Mucosa of rectum (tissue), 2 donors: ENCODE measurements at regions not wholly inside any gene's neighbourhood (a gene's known extent, or its start where the extent isn't known, plus 50 kb on each side); places are given as distances from the start of the nearest gene placed in this dataset.

ENCODE experiments used
- H3K27ac ChIP-seq, 2 donors: one replicate each; pipeline ENCODE4 v1.7.0; 2013; ENCODE audit warnings: inconsistent platforms in 2 of 2, low read depth in 2 of 2, low read length in 2 of 2
- H3K27me3 ChIP-seq, 2 donors: one replicate each; pipeline ENCODE4 v1.7.0; 2013; ENCODE audit warnings: low read length in 2 of 2; ENCODE audit not compliant: control insufficient read depth in 2 of 2, insufficient read depth in 2 of 2
- H3K36me3 ChIP-seq, 2 donors: one replicate each; pipeline ENCODE4 v1.7.0; 2013; ENCODE audit warnings: low read length in 2 of 2; ENCODE audit not compliant: control insufficient read depth in 2 of 2, insufficient read depth in 2 of 2
- H3K4me1 ChIP-seq, 2 donors: one replicate each; pipeline ENCODE4 v1.7.0; 2013; ENCODE audit warnings: low read length in 2 of 2, mild to moderate bottlenecking in 1 of 2; ENCODE audit not compliant: control insufficient read depth in 2 of 2, insufficient read depth in 2 of 2
- H3K4me3 ChIP-seq, 2 donors: one replicate each; pipeline ENCODE4 v1.7.0; 2013; ENCODE audit warnings: low read length in 2 of 2
- H3K9ac ChIP-seq, 2 donors: one replicate each; pipeline ENCODE4 v1.7.0; 2013; ENCODE audit warnings: low read length in 2 of 2, low read depth in 1 of 2, mild to moderate bottlenecking in 1 of 2
- H3K9me3 ChIP-seq, 2 donors: one replicate each; pipeline ENCODE4 v1.7.0; 2013; ENCODE audit warnings: low read length in 2 of 2; ENCODE audit not compliant: control insufficient read depth in 2 of 2
- donor health status: healthy.
- donor health status: Normal muscosa, but diverticular disease.

DNA sequence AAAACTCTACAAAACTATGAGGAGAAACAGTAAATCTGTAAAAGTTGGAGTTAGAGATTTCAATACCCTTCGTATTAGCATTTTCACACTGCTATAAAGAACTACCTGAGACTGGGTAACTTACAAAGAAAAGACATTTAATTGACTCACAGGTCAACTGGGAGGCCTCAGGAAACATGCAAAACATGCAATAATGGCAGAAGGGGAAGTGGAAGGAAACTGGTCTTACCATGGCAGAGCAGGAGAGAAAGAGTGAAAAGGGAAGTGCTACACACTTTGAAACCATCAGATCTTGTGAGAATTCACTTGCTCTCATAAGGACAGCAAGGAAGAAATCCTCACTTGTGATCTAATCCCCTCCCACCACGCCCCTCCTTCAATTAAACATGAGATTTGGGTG, 949.9 kb downstream of the TECRL start:
- Histone ChIP-seq H3K36me3 (no peaks in the 10 kb centered on the region), H3K27me3 (no peaks in the 10 kb centered on the region), H3K4me1 (no peaks in the 10 kb centered on the region), H3K9me3 (no peaks in the 10 kb centered on the region), H3K9ac (no peak overlapping the region), H3K27ac (no peak overlapping the region), H3K4me3 (no peak overlapping the region)

DNA sequence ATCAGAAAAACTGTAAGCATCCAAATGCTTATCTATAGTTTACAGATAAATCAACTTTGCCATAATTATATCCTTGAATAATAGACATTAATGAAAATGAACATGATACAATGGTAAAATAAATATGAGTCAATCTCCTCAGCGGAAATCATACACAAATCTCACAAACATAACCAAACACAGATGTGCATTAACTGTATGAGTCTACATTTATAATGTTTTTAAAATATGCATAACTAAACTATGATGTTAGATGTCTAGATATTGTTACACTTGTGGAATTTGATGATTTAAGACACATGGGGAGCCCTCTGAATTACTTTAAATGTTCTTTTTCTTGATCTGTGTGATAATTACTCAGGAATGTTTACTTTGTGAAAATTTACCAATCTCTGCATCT, 951.2 kb downstream of the TECRL start:
- Histone ChIP-seq H3K9ac (no peak overlapping the region), H3K27me3 (no peaks in the 10 kb centered on the region), H3K4me3 (no peak overlapping the region), H3K27ac (no peak overlapping the region), H3K4me1 (no peaks in the 10 kb centered on the region), H3K9me3 (no peaks in the 10 kb centered on the region), H3K36me3 (no peaks in the 10 kb centered on the region)

DNA sequence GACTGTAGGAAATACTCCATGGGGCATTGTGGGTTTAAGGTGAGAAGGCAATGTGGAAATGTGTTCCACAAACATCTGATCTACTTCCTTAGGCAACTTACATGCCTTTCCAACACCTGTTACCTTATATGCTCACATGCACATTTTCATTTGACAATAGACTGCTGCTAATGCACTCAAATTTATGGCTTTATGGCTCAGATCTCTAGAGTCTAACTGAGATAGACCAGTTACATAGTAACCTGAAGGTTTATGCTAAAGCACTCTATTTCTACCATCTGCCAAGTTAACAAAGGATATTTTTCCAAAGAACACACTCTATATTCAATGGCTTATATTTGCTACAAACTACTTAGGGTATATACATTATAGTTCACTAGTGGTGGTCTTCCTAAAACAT, 969.0 kb downstream of the TECRL start:
- Histone ChIP-seq H3K27me3 (no peaks in the 10 kb centered on the region), H3K27ac (no peak overlapping the region), H3K9ac (no peak overlapping the region), H3K36me3 (no peaks in the 10 kb centered on the region), H3K4me3 (no peak overlapping the region), H3K9me3 (no peaks in the 10 kb centered on the region), H3K4me1 (no peaks in the 10 kb centered on the region)

DNA sequence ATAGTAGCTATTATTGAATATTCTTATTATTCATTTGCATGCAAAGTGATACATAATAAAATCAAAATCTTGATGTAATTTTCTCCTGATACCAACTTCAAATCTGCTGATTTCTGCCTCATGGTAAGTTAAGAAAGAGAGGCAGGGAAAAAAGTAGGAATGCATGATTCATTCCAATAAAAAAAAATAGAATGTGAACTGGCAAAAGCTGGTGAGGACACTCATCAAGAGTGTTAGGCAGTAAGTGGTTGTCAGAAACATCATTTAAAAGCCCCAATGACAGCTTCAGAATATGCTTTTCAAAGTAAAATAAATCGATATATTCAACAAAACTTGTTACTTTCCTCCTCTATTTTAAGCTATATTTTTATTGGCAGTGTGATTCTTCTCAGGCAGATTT, 979.1 kb downstream of the TECRL start:
- no peaks in the 10 kb centered on the region for H3K9me3 ChIP-seq
- H3K27me3 ChIP-seq: no peaks in the 10 kb centered on the region
- no peak overlapping the region for H3K27ac ChIP-seq
- no peaks in the 10 kb centered on the region for H3K4me1 ChIP-seq
- H3K36me3 ChIP-seq: no peaks in the 10 kb centered on the region
- H3K4me3 ChIP-seq: no peak overlapping the region
- H3K9ac ChIP-seq: no peak overlapping the region

DNA sequence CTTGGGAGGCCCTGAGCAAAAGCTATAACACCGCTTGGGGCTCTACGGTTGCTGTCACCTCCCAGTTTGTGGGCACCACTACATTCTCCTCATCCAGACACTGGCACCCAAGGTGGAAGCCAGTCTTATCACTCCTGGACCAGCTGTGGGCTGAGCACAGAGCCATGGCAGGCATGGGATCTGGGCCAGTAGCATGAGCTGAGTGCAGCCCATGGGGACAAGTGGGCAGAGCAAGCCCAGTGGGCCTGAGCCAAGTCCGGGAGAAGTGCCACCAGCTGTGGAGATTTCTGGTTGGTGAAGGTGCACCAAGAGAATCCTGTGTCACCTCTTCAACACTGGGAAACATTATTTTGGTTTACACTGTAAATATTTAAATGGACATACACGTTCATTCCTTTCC, 1013.0 kb downstream of the TECRL start:
- Histone ChIP-seq H3K27me3 (no peaks in the 10 kb centered on the region), H3K9ac (no peak overlapping the region), H3K9me3 (peaks cover 0 to 3% of the 10 kb centered on the region in 2 donors), H3K4me3 (no peak overlapping the region), H3K36me3 (no peaks in the 10 kb centered on the region), H3K4me1 (no peaks in the 10 kb centered on the region), H3K27ac (no peak overlapping the region)

DNA sequence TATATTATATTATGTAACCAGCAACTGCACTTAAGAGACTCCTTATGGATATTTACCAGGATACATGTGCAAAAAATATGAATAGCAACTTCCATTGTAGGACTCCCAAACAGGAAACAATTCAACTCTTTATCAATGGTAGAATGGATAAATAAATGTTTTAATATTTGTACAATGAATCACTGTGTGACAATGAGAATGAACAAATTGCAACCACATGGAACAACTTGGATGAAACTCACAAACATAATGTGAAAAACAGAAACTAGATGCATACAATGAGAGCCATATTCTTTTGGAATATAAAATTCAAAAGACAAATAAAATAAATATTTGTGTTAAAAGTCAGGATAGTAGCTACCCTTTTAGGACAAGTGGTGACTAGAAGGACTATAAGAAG, 1015.7 kb downstream of the TECRL start:
- peaks cover 0 to 3% of the 10 kb centered on the region in 2 donors for H3K9me3 ChIP-seq
- H3K27ac ChIP-seq: no peak overlapping the region
- H3K36me3 ChIP-seq: no peaks in the 10 kb centered on the region
- H3K4me1 ChIP-seq: no peaks in the 10 kb centered on the region
- H3K4me3 ChIP-seq: no peak overlapping the region
- no peaks in the 10 kb centered on the region for H3K27me3 ChIP-seq
- no peak overlapping the region for H3K9ac ChIP-seq

DNA sequence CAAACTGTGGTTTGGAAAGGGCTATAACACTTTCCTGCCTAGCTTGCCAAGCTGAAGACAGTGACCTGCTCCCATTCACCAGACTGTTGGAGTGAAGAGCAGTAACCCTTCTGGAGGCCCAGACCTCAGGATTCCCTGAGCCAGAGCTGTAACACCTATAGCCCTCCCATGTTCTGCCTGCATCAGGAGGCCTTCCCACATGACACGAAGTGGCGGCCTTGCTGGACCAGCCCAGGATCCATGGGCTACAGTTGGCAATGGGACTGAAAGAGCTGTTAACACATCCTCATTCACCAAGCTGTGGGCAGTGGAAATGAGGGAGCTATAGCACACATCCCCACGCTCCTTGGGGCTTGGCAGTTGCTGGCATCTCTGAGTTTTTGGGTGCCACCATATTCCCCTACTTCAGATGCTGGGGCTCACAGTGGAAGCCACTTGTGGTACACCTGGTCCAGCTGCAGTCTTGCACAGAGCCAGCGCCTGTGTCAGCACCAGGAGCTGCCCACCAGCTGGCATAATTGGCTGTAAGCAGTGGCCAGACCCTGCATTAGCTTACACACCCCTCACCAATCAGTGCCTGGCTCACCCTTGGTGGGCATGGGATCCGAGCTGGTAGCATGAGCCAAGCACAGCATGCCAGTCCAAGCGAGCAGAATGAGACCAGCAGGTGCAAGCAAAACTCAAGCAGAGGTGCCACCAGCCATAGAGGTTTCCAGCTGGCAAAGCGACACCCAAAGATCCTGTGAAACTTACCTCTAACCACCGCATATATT, 1029.3 kb downstream of the TECRL start:
- H3K9me3 ChIP-seq: peaks cover 0 to 2% of the 10 kb centered on the region in 2 donors
- no peaks in the 10 kb centered on the region for H3K27me3 ChIP-seq
- no peak overlapping the region for H3K27ac ChIP-seq
- H3K4me1 ChIP-seq: no peaks in the 10 kb centered on the region
- H3K36me3 ChIP-seq: no peaks in the 10 kb centered on the region
- no peak overlapping the region for H3K4me3 ChIP-seq
- no peak overlapping the region for H3K9ac ChIP-seq

DNA sequence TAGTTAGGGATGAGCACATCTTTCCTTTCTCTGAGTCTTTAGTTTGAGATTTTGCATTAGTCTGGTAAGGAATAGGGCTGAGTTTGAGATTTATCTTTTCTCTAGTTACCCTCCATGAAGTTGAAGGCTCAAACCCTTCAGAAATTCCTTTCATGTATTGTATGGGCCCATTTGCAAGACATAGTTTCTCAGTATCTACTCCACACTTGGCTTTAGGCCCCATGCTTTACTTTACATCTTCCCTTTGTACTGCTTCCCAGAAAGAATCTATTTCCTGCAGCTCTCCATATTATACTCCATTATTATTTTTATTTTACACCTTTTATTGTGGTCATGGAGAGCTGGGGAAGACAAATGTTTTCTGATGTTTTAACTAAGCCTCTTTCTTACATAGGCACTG, 1038.2 kb downstream of the TECRL start:
- Histone ChIP-seq H3K4me1 (no peaks in the 10 kb centered on the region), H3K4me3 (no peak overlapping the region), H3K27ac (no peak overlapping the region), H3K27me3 (no peaks in the 10 kb centered on the region), H3K9ac (no peak overlapping the region), H3K9me3 (peaks cover 0 to 4% of the 10 kb centered on the region in 2 donors), H3K36me3 (no peaks in the 10 kb centered on the region)

DNA sequence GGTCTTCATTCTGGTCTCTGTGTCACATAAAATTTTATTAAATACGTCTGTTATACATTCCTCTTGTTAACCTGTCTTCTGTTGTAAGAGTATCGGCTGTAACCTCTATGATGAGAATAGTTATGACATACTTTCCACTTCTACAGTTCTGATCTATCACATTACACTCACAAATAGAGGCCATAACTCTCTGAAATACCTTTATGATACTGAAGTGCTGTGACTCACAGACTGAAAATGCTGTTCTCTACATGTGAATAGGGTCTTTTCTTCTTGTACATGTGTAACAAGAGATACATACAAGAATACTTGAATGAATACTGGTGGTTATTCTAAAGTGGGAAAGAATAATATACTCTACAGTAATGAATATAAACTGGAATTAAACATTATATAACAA, 1047.6 kb downstream of the TECRL start:
- Histone ChIP-seq H3K27ac (no peak overlapping the region), H3K4me1 (no peaks in the 10 kb centered on the region), H3K9ac (no peak overlapping the region), H3K4me3 (no peak overlapping the region), H3K36me3 (no peaks in the 10 kb centered on the region), H3K9me3 (peaks cover 0 to 5% of the 10 kb centered on the region in 2 donors), H3K27me3 (no peaks in the 10 kb centered on the region)

DNA sequence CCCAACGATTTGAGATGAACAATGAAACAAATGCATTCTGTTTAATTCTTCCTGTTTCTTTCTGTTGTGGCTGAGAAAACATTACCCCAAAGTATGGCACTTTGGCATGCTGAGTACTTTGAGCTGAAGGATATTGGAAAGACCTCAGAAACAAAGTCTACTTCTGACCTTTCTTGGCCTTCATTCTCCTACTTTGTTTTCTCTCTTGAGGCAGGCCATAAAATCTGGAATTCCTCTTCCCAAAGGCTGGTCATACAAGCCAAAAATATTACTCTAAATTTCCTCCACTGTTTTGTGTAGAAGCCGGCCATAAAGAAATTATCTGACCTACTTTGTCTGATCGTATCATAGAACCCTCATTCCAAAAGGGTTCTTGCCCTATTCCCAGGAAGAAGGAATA, 1048.2 kb downstream of the TECRL start:
- H3K4me3 ChIP-seq: no peak overlapping the region
- H3K9me3 ChIP-seq: peaks cover 0 to 2% of the 10 kb centered on the region in 2 donors
- no peak overlapping the region for H3K27ac ChIP-seq
- no peaks in the 10 kb centered on the region for H3K4me1 ChIP-seq
- no peaks in the 10 kb centered on the region for H3K36me3 ChIP-seq
- H3K27me3 ChIP-seq: no peaks in the 10 kb centered on the region
- no peak overlapping the region for H3K9ac ChIP-seq

DNA sequence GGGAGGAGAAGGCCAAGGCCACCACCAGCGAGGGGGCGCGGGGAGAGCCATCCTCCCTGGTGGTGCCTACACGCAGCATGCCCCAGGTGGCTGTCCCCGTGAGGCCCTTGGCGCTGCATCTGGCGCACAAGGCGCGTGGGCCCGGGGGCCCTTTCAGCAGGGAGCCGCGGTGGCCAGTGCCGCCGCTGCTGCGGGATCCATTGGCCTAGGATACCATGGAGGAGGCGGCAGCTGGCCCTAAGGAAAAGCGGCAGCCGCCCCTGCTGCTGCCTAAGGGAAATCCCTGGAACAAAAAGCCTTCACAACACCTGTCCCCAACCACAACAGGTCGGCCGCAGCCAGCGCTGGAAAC, 1059.6 kb downstream of the TECRL start:
- no peak overlapping the region for H3K4me3 ChIP-seq
- peaks cover 0 to 2% of the 10 kb centered on the region in 2 donors for H3K9me3 ChIP-seq
- H3K27ac ChIP-seq: no peak overlapping the region
- no peaks in the 10 kb centered on the region for H3K4me1 ChIP-seq
- H3K27me3 ChIP-seq: no peaks in the 10 kb centered on the region
- H3K36me3 ChIP-seq: no peaks in the 10 kb centered on the region
- H3K9ac ChIP-seq: no peak overlapping the region
